Peyer's patch (tissue), 4 donors: ENCODE measurements at regions not wholly inside any gene's neighbourhood (a gene's known extent, or its start where the extent isn't known, plus 50 kb on each side); places are given as distances from the start of the nearest gene placed in this dataset.

ENCODE experiments used
- POLR2A ChIP-seq, 2 donors: fragments of 450-650 bp; IDR thresholded peaks; one replicate each; pipeline ENCODE4 v1.5.1; 2017; ENCODE audit warnings: antibody characterized with exemption in 2 of 2, mild to moderate bottlenecking in 2 of 2, moderate library complexity in 2 of 2
- TF ChIP-seq, protein P1 (sequence below), 6 experiments: fragments of 450-650 bp in 4 of 6; fragments of 200-600 bp in 2 of 6; sonication (generic) in 1 of 6; IDR thresholded peaks; one replicate each; pipeline ENCODE4 v1.5.1; 2017 to 2019; ENCODE audit warnings: antibody characterized with exemption in 6 of 6, mild to moderate bottlenecking in 3 of 6, moderate library complexity in 1 of 6

DNA sequence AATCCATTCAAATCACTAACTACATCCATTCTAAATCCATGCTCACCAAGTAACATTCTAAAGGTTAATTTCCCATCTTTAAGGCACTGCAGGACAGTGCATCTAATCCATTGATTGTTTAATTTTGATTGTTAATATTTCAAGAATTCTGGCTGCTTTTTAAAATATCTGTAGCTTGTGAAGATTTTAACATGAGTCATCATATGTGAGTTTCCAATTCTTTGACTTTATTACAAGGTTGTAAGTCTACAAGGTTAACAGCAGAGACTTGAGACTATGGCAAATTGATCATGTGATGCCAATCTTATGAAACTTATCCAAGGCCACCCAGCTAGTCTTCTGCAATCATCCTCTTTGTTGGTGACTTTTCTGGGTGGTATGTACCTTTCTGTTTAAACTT lies 349.2 kb upstream of the ZC3H15 start:
- TF ChIP-seq, protein P1, sequence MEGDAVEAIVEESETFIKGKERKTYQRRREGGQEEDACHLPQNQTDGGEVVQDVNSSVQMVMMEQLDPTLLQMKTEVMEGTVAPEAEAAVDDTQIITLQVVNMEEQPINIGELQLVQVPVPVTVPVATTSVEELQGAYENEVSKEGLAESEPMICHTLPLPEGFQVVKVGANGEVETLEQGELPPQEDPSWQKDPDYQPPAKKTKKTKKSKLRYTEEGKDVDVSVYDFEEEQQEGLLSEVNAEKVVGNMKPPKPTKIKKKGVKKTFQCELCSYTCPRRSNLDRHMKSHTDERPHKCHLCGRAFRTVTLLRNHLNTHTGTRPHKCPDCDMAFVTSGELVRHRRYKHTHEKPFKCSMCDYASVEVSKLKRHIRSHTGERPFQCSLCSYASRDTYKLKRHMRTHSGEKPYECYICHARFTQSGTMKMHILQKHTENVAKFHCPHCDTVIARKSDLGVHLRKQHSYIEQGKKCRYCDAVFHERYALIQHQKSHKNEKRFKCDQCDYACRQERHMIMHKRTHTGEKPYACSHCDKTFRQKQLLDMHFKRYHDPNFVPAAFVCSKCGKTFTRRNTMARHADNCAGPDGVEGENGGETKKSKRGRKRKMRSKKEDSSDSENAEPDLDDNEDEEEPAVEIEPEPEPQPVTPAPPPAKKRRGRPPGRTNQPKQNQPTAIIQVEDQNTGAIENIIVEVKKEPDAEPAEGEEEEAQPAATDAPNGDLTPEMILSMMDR (IDR thresholded peaks at IDR 0.05) = no peak
- no peak for TF ChIP-seq POLR2A (IDR thresholded peaks at IDR 0.05)
